HG03159 (cell line): ENCODE measurements at regions not wholly inside any gene's neighbourhood (a gene's known extent, or its start where the extent isn't known, plus 50 kb on each side); places are given as distances from the start of the nearest gene placed in this dataset.
"Not testable (repeated sequence)": the region's sequence is repeated elsewhere in the genome, so short reads cannot be mapped to it uniquely, and the experiment has no call there.

Source experiments
- ATAC-seq: cut with Tn5 transposase; IDR thresholded peaks from one replicate; pipeline ENCODE4 v1.9.1; 2021; ENCODE audit warnings: mild to moderate bottlenecking, moderate library complexity; ENCODE audit not compliant: unreplicated experiment

DNA sequence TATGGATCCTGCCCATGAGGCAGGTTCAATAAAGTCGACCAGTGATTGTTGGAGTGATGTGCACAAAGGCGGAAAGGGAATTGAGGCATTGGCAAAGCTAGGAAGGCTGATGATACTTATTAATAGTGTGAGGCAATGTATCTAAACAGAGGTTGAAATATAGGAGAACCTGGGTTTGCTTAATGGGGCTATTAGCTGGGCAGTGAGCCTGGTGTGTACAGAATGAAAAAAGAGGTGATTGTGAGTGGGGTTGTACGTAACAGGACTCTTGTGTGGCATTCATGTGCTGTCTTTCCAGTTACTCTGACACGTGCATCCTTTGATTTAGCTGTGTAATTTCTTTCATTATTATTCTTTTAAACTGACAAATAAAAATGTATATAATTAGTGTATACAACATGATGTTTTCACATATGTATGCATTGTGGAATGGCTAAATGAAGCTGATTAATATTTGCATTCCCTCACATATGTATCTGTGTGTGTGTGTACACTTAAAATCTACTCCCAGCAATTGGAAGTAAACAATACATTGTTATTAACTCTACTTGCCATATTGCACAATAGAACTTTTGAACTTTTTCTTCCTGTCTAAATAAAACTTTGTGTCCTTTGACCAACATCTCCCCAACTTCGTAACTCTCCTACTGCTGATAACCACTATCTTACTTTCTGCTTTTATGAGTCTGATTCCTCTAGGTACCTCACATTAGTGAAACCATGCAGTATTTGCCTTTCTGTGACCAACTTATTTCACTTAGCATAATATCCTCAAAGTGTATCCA is 220.5 kb upstream of the SLC35B3 start:
- no peak for ATAC-seq

DNA sequence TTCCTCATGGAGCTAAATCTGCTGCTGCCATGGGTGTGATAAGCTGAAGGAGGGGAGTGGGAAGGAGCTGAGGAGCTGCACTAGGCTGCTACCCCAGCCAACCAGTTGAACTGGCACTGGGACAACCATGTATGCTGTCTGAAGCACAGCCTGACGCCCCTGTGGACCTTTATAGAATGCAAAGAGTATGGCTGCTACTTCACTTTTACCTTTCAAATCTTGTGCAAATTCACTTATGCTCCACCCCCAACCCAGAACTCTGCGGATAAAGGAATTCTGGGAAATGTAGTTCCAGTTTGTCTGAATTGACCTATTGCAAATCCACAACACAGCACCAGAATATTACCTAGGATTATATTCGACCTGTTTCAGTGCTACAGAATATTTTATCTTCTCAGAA is 217.4 kb upstream of the SLC35B3 start:
- no peak for ATAC-seq

GRCh38 chr6:8651998-8652397 is 216.7 kb upstream of the SLC35B3 start:
- ATAC-seq = no peak

- ATAC-seq = no peak
These were observed 209.9 kb upstream of the SLC35B3 start for GRCh38 chr6:8645212-8645611.

- ATAC-seq = no peak
These were observed 209.0 kb upstream of the SLC35B3 start for GRCh38 chr6:8644306-8644705.

- ATAC-seq = no peak
These were observed 207.5 kb upstream of the SLC35B3 start for GRCh38 chr6:8642854-8643253.

- no peak for ATAC-seq
These were observed 206.8 kb upstream of the SLC35B3 start for GRCh38 chr6:8642131-8642530.

DNA sequence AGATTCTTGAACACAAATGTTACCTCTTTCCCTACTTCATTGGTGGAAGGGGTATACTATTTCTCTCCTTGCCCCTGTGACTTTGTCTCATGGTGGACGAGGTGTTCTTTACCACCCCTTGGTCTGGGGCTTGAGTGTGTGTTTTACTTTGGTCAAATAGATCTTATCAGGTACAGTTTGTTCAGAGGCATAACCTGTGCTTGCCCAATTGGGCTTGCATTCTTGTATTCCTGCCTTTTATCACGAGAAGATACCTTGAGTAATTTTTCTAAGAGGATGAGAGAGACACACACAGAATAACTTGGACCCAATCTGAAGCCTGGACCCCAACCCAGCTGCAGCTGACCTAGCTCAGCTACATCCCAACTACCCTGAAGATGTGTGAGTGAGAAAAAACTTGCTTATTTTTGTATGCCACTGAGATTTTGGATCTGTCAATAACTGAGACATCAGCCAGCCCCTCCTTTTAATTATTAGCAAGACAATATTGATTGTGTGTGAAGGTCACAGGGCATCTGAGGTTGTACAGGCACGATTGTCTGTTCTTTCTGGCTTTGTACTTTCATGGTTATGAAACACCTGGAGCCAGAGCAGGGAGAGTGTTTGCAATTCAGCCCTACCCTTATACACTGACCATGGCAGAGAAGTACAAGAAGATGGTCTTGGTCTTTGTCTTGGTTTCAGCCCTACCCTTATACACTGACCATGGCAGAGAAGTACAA is 204.7 kb upstream of the SLC35B3 start:
- no peak for ATAC-seq

DNA sequence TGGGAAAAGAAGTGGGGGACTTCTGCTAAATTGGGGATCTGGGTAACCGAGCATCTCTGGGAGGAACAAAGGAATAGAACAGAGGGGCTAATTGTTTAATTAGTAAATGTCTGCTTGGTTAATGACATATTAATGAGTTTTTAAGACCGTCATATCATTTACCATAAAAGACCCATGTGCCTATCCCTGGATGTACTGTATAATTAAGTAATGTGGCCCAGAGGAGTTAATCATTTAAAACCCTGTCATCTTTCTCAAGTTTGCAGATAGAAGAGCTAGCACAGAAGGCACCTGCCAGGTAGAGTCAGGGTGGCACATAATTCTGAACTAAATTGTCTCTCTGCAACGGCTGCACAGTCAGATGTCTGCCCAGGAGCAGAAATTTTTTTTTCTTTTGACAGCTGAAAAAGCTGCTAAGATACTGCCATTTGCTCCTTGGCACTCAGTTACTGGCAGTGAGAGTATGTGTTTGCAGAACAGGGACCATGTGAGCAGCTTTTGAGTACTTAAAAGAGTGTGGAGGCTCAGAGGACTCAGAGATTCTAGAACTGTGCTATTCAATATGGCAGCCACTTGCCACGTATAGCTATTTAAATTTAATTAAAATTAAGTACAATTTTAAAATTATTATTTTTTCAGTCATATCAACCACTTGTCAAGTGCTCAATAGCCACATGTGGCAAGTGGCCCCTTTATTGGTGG is 202.7 kb upstream of the SLC35B3 start:
- ATAC-seq = no peak

DNA sequence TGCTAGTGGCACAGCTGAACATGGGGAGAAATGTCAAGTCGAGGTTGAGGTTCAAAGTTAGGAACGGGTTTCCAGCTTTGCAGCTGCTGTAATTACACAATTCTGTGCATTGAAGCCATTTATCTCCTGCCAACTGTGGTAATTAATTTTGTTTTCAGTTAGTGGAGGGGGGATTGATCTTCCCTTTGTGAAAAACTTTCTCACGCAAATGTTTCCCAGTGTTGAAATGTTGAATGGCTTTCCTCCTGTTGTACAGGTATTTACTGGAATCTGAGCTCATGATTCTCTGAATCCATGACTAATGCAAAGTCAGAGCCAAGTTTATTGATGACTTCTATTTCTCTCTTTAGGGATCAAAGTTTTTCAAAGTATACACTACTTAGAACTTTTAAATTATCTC is 198.4 kb upstream of the SLC35B3 start:
- ATAC-seq = no peak

GRCh38 chr6:8628736-8629135 is 193.4 kb upstream of the SLC35B3 start:
- no peak for ATAC-seq

DNA sequence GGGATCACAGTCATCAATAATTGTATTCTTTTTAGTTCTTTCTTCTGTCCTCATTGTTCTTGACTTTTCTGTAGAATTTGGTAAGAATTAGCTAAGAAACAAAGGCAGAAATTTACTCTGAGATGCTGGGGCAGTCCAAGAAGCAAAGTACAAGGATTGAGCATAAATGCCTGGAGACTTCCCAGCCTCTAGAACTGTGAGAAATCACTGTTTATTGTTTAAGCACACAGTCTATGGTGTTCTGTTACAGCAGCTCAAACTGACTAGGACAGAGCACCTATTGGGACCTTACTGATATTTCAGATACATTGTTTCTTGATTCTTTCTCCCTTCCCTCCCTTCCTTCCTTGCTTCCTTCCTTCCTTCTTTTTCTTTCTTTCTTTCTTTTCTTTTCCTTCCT is 192.7 kb upstream of the SLC35B3 start:
- no peak for ATAC-seq

DNA sequence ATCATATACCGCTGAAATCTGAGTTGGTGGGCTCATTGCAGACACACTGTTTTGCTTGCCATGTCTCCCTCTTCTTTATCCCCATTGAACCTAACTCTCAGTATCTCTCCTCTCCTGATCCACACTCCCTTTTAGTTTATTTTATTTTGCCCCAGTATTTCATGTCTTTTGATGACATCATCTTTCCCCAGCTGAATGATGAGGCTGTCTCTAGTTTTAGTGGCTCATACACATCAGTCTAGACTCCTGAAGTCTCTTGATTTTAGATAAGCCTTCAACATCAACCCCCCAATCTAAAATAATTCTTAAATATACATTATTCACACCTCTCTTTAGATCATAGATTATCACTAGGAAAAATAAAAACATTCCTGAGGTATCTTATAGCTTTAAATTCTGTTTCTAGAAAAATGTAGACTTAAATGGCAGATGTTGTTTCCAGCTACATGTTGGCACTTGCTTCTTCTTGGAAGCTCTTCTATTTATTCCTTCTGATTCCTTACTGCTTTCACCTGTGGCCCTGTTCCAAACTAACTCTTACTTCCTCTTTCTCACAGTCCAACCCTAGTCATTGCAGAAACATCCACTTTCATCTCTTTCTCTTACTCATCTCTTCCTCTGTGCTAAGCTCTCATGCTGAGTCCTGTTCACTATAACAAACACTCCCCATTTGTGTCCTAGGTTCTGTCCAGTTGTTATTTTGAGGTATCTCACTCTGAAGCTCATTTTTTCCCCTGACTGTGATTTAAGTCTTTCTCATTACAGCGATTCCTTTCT is 191.9 kb upstream of the SLC35B3 start:
- peak; percentile 87 for ATAC-seq

GRCh38 chr6:8624665-8625064 is 189.3 kb upstream of the SLC35B3 start:
- ATAC-seq = no peak

- ATAC-seq = no peak
These were observed 188.1 kb upstream of the SLC35B3 start for GRCh38 chr6:8623441-8623840.

DNA sequence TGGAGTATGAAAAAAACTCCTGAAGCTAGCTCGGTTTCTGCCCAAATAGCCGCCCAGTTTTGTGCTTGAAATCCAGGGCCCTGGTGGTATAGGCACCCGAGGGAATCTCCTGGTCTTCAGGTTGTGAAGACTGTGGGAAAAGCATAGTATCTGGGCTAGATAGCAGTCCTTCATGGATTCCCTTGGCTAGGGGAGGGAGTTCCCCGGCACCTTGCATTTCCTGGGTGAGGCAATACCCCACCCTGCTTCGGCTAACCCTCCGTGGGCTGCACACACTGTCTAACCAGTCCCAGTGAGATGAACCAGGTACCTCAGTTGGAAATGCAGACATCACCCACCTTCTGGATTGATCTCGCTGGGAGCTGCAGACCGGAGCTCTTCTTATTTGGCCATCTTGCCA is 184.5 kb upstream of the SLC35B3 start:
- no peak for ATAC-seq

GRCh38 chr6:8619408-8619807 is 184.1 kb upstream of the SLC35B3 start:
- ATAC-seq = not testable (repeated sequence)

- ATAC-seq = no peak
These were observed 173.4 kb upstream of the SLC35B3 start for GRCh38 chr6:8608737-8609136.

GRCh38 chr6:8589941-8590729 is 154.8 kb upstream of the SLC35B3 start:
- ATAC-seq = no peak

GRCh38 chr6:8588176-8588575 is 152.8 kb upstream of the SLC35B3 start:
- ATAC-seq = no peak
